ENCODE measurements at regions not wholly inside any gene's neighbourhood (a gene's known extent, or its start where the extent isn't known, plus 50 kb on each side); places are given as distances from the start of the nearest gene placed in this dataset.

DNA sequence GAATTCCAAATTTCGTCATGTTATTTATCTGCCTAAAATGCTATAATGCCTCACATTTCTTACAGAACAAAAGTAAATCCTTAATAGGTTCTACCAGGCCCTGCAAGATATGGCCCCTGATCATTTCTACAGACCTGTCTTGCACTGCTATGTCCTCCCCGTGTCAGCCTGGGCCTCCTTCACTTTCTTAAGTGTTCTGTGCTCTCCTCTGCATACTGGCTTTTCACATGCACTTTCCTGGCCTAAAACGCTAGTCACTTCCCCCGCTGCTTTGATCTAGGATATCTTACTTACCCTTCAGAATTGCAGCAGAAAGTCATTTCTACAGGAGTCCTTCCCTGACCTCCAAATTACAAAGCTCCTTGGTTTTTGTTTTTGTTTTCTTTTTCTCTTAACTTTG, 551.3 kb downstream of the NSUN3 start:
- no peak for TF ChIP-seq POLR2AphosphoS5 (IDR thresholded peaks at IDR 0.05)
- TF ChIP-seq, protein P1, sequence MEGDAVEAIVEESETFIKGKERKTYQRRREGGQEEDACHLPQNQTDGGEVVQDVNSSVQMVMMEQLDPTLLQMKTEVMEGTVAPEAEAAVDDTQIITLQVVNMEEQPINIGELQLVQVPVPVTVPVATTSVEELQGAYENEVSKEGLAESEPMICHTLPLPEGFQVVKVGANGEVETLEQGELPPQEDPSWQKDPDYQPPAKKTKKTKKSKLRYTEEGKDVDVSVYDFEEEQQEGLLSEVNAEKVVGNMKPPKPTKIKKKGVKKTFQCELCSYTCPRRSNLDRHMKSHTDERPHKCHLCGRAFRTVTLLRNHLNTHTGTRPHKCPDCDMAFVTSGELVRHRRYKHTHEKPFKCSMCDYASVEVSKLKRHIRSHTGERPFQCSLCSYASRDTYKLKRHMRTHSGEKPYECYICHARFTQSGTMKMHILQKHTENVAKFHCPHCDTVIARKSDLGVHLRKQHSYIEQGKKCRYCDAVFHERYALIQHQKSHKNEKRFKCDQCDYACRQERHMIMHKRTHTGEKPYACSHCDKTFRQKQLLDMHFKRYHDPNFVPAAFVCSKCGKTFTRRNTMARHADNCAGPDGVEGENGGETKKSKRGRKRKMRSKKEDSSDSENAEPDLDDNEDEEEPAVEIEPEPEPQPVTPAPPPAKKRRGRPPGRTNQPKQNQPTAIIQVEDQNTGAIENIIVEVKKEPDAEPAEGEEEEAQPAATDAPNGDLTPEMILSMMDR (IDR thresholded peaks at IDR 0.05): no peak
- TF ChIP-seq POLR2A (IDR thresholded peaks at IDR 0.05; ENCODE audit: low read depth): no peak
- no peak for TF ChIP-seq EP300 (IDR thresholded peaks at IDR 0.05)
- Histone ChIP-seq H3K4me1 (no peaks in the 10 kb centered on the region), H3K4me3 (no peak overlapping the region), H3K27me3 (no peaks in the 10 kb centered on the region), H3K27ac (replicated peaks in 1 of 4) (no peak overlapping the region), H3K9me3 (no peaks in the 10 kb centered on the region), H3K36me3 (no peaks in the 10 kb centered on the region)
- 70% methylated on average over 4 of the region's 4 CpGs for WGBS
- no peak for DNase-seq (ENCODE audit: extremely low spot score)
- intact Hi-C loops (cut with DNase I): no loop called here

DNA sequence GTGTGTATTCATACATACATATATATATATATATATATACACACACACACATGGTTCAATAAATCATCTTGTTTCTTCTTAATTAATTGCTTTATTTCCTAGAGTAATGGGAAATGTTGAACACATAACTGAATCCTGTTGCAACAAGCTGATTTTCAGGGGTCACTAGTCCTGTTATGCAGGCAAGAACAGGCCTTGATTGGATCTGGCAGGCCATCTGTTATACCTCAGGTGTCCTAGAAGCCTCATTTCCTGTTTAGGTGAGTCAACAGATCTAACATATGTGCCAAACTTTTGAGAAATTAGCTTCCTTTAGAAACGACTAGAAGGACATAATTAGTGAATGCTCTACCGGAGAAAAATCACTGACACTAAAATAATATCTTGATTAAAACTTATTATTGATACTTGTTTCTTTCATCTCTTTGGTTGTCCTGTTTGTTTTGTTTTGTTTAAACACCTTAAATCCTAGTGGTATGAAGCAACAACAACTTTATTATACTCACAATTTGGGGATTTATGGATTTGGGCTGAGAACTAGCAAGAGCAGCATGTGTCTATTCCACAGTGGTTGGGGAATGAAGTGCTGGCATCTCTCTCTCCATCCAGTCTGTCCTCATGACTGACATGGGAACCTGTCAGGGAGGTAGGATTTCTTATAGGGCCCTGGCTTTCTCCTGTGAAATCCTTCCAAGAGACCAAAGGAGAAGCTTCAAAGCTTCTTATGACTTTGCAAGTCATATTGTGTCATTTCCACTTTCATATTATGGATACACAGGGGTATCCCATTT, 552.6 kb downstream of the NSUN3 start:
- 65% methylated on average over 2 of the region's 2 CpGs for WGBS
- Histone ChIP-seq H3K9me3 (no peaks in the 10 kb centered on the region), H3K4me1 (no peaks in the 10 kb centered on the region), H3K27me3 (no peaks in the 10 kb centered on the region), H3K27ac (replicated peaks in 1 of 4) (no peak overlapping the region), H3K4me3 (no peak overlapping the region), H3K36me3 (no peaks in the 10 kb centered on the region)
- TF ChIP-seq POLR2A (IDR thresholded peaks at IDR 0.05; ENCODE audit: low read depth): no peak
- TF ChIP-seq POLR2AphosphoS5 (IDR thresholded peaks at IDR 0.05): no peak
- no peak for TF ChIP-seq EP300 (IDR thresholded peaks at IDR 0.05)
- TF ChIP-seq, protein P1 (IDR thresholded peaks at IDR 0.05): no peak
- no peak for DNase-seq (ENCODE audit: extremely low spot score)
- intact Hi-C loops (cut with DNase I): no loop called here

DNA sequence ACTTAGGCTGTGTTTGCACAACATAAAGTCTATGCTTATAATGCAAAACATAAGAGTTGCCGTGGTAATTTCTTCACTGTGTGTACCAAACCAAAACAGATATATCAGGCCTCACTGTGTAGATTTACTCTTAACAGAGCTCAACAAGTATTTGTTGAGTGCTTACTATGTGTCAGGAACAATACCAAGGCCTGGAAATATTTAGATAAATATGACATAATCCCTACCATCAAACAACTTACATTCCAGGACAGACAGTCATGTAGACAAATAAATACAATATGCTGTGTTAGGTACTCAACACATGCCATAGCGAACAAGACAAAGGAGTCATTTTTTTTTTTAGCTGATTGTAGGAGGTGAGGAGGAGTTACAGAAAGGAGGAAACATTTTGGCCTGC, 554.0 kb downstream of the NSUN3 start:
- Histone ChIP-seq H3K4me1 (no peaks in the 10 kb centered on the region), H3K27ac (replicated peaks in 1 of 4) (no peak overlapping the region), H3K36me3 (no peaks in the 10 kb centered on the region), H3K9me3 (no peaks in the 10 kb centered on the region), H3K27me3 (no peaks in the 10 kb centered on the region), H3K4me3 (no peak overlapping the region)
- WGBS: 80% methylated on average over 2 of the region's 2 CpGs
- intact Hi-C loops (cut with DNase I): no loop called here
- DNase-seq (ENCODE audit: extremely low spot score): no peak
- TF ChIP-seq, protein P1 (IDR thresholded peaks at IDR 0.05): no peak
- TF ChIP-seq EP300 (IDR thresholded peaks at IDR 0.05) (no peak), POLR2AphosphoS5 (IDR thresholded peaks at IDR 0.05) (no peak), POLR2A (IDR thresholded peaks at IDR 0.05; ENCODE audit: low read depth) (no peak)

DNA sequence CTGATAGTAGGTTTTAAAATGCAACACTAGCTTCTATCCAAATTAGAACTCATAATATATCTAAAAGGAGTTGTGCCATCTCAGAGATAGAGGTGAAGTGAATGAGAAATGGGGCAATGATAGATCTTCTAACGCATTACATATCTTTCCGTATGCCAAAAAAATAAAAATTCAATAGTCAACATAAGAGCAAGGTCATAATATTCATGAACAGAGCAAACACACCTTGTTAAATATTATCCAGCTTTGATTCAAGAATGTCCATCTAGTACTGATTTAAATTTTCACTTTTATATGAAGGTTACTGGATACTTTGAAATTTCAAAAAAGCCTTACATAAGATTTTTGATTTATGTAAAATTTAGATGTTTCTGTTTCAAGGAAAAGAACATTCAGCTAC, 554.5 kb downstream of the NSUN3 start:
- Histone ChIP-seq H3K4me1 (no peaks in the 10 kb centered on the region), H3K4me3 (no peak overlapping the region), H3K27me3 (no peaks in the 10 kb centered on the region), H3K9me3 (no peaks in the 10 kb centered on the region), H3K27ac (replicated peaks in 1 of 4) (no peak overlapping the region), H3K36me3 (no peaks in the 10 kb centered on the region)
- TF ChIP-seq, protein P1 (IDR thresholded peaks at IDR 0.05): no peak
- TF ChIP-seq EP300 (IDR thresholded peaks at IDR 0.05) (no peak), POLR2A (IDR thresholded peaks at IDR 0.05; ENCODE audit: low read depth) (no peak), POLR2AphosphoS5 (IDR thresholded peaks at IDR 0.05) (no peak)
- intact Hi-C loops (cut with DNase I): no loop called here
- 85% methylated on average over 2 of the region's 2 CpGs for WGBS
- no peak for DNase-seq (ENCODE audit: extremely low spot score)

DNA sequence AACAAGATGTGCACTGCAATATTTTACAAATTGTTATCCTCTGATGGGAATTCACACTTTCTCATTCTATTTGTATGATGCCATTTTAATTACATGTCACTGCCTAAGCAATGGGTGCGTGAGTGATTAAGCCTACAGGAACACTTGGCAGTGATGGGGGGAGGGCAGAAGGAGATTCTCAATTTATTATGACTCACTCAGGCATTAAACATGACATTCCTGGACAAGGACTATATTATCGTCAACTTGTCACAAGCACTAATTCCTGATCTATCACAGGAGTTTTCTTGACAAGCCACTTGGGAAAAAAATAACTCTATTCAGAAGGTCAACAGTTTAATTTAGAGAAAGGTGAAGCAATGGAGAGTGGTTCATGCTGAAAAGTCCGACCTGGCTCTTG, 556.8 kb downstream of the NSUN3 start:
- H3K27ac ChIP-seq (replicated peaks in 1 of 4): no peak overlapping the region
- H3K4me3 ChIP-seq: no peak overlapping the region
- H3K9me3 ChIP-seq: no peaks in the 10 kb centered on the region
- TF ChIP-seq, protein P1 (IDR thresholded peaks at IDR 0.05): no peak
- no peak for TF ChIP-seq EP300 (IDR thresholded peaks at IDR 0.05)
- no peak for TF ChIP-seq POLR2AphosphoS5 (IDR thresholded peaks at IDR 0.05)
- TF ChIP-seq POLR2A (IDR thresholded peaks at IDR 0.05; ENCODE audit: low read depth): no peak
- H3K36me3 ChIP-seq: no peaks in the 10 kb centered on the region
- H3K27me3 ChIP-seq: no peaks in the 10 kb centered on the region
- no peaks in the 10 kb centered on the region for H3K4me1 ChIP-seq
- WGBS: 71% methylated on average over 3 of the region's 3 CpGs
- DNase-seq (ENCODE audit: extremely low spot score): no peak
- intact Hi-C loops (cut with DNase I): no loop called here
